ENCODE measurements at regions not wholly inside any gene's neighbourhood (a gene's known extent, or its start where the extent isn't known, plus 50 kb on each side); places are given as distances from the start of the nearest gene placed in this dataset.

- no peak for TF ChIP-seq CTCF (IDR thresholded peaks at IDR 0.05)
- TF ChIP-seq POLR2A (IDR thresholded peaks at IDR 0.05) = no peak
- TF ChIP-seq EP300 (IDR thresholded peaks at IDR 0.05) = no peak
Measured at GRCh38 chr14:97120204-97120603, 323.0 kb downstream of the VRK1 start.

Data from suprapubic skin (tissue), 3 donors.